H1 (cell line): ENCODE measurements at regions not wholly inside any gene's neighbourhood (a gene's known extent, or its start where the extent isn't known, plus 50 kb on each side); places are given as distances from the start of the nearest gene placed in this dataset.

Source experiments
- RAD21 ChIP-seq, 2 experiments: IDR thresholded peaks in 1 of 2; conservative IDR thresholded peaks in 1 of 2; 2 replicates each; pipeline ENCODE4 v1.6.1; 2011; ENCODE audit warnings: low read depth in 2 of 2, low read length in 2 of 2, improper control_type of control experiment in 1 of 2, inconsistent platforms in 1 of 2, mild to moderate bottlenecking in 1 of 2, moderate library complexity in 1 of 2

GRCh38 chr4:62661821-62662220 is 1461.7 kb downstream of the ADGRL3 start (continued):
- no peak for TF ChIP-seq RAD21 (IDR thresholded peaks at IDR 0.05 in 1 of 2, conservative IDR thresholded peaks at IDR 0.05 in 1 of 2; ENCODE audit: low read depth in 2 of 2, low read length in 2 of 2)
